Glutamatergic neuron (in vitro differentiated cells): ENCODE measurements at regions not wholly inside any gene's neighbourhood (a gene's known extent, or its start where the extent isn't known, plus 50 kb on each side); places are given as distances from the start of the nearest gene placed in this dataset.

Experiments used
- DNase-seq: peaks from one replicate; pipeline ENCODE4 v3.0.0; 2022
- H3K27ac Mint-ChIP-seq: one replicate; pipeline ENCODE4 v1.8.0; 2020; ENCODE audit warnings: mild to moderate bottlenecking, mixed read lengths, inconsistent platforms; ENCODE audit not compliant: unreplicated experiment
- H3K27me3 Mint-ChIP-seq: one replicate; pipeline ENCODE4 v1.8.0; 2020; ENCODE audit warnings: mild to moderate bottlenecking, moderate library complexity, mixed read lengths, inconsistent platforms; ENCODE audit not compliant: unreplicated experiment
- H3K36me3 Mint-ChIP-seq: one replicate; pipeline ENCODE4 v1.8.0; 2020; ENCODE audit warnings: mild to moderate bottlenecking, mixed read lengths, inconsistent platforms; ENCODE audit not compliant: unreplicated experiment
- H3K4me1 Mint-ChIP-seq: one replicate; pipeline ENCODE4 v1.8.0; 2020; ENCODE audit warnings: mild to moderate bottlenecking, low read depth, mixed read lengths, inconsistent platforms; ENCODE audit not compliant: unreplicated experiment
- H3K4me3 Mint-ChIP-seq: one replicate; pipeline ENCODE4 v1.8.0; 2020; ENCODE audit warnings: mild to moderate bottlenecking, mixed read lengths, inconsistent platforms; ENCODE audit not compliant: unreplicated experiment
- H3K9me3 Mint-ChIP-seq: one replicate; pipeline ENCODE4 v1.8.0; 2020; ENCODE audit warnings: mild to moderate bottlenecking, moderate library complexity, mixed read lengths, inconsistent platforms; ENCODE audit not compliant: unreplicated experiment
- CTCF ChIP-seq: fragments of 200-600 bp; sonication (generic); IDR thresholded peaks from one replicate; pipeline ENCODE4 v1.5.0; 2021; ENCODE audit not compliant: partially characterized antibody, unreplicated experiment

- no peak overlapping the region for H3K27ac Mint-ChIP-seq
- H3K36me3 Mint-ChIP-seq: no peaks in the 10 kb centered on the region
- H3K4me1 Mint-ChIP-seq: no peaks in the 10 kb centered on the region
- no peak for TF ChIP-seq CTCF
- no peak overlapping the region for H3K4me3 Mint-ChIP-seq
- no peak for DNase-seq
- H3K27me3 Mint-ChIP-seq: peaks cover 6% of the 10 kb centered on the region
- no peaks in the 10 kb centered on the region for H3K9me3 Mint-ChIP-seq
These were observed 63.8 kb upstream of the NRXN3 start for GRCh38 chr14:78106381-78106780.

GRCh38 chr14:78107166-78107565 lies 63.0 kb upstream of the NRXN3 start:
- DNase-seq: no peak
- Mint-ChIP-seq H3K36me3 (no peaks in the 10 kb centered on the region), H3K4me1 (no peaks in the 10 kb centered on the region), H3K9me3 (no peaks in the 10 kb centered on the region), H3K4me3 (no peak overlapping the region), H3K27ac (no peak overlapping the region), H3K27me3 (peaks cover 6% of the 10 kb centered on the region)
- no peak for TF ChIP-seq CTCF

GRCh38 chr14:78119440-78119839 lies 50.7 kb upstream of the NRXN3 start:
- Mint-ChIP-seq H3K4me1 (no peaks in the 10 kb centered on the region), H3K4me3 (no peak overlapping the region), H3K27ac (no peak overlapping the region), H3K27me3 (no peaks in the 10 kb centered on the region), H3K36me3 (no peaks in the 10 kb centered on the region), H3K9me3 (no peaks in the 10 kb centered on the region)
- no peak for DNase-seq
- no peak for TF ChIP-seq CTCF
